ENCODE measurements at regions not wholly inside any gene's neighbourhood (a gene's known extent, or its start where the extent isn't known, plus 50 kb on each side); places are given as distances from the start of the nearest gene placed in this dataset.

GRCh38 chr22:47335460-47335859, 573.0 kb downstream of the TBC1D22A start:
- TF ChIP-seq GATA2 (IDR thresholded peaks at IDR 0.05; ENCODE audit: low read depth, low read length) (no peak), GATA3 (IDR thresholded peaks at IDR 0.05; ENCODE audit: low read depth, low read length) (no peak)

DNA sequence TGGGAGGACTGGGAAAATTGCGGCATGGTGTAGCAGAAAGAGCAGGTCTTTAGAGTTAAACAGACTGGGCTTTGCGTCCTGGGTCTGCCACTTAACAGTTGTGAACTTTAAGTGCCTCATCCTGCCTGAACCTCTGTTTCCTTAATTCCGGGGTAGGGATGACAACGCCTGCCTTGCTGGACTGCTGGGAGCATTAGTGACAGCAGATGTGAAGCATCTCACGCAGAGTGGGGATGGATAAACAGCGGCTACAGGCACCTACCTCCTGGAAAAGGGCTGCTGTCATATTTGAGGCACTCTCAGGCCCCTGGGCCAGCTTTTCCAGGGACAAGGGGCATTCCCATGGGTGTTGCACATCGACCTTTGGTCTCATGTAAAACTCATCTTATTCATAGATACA, 572.2 kb downstream of the TBC1D22A start:
- TF ChIP-seq GATA3 (IDR thresholded peaks at IDR 0.05; ENCODE audit: low read depth, low read length) (no peak), GATA2 (IDR thresholded peaks at IDR 0.05; ENCODE audit: low read depth, low read length) (no peak)

DNA sequence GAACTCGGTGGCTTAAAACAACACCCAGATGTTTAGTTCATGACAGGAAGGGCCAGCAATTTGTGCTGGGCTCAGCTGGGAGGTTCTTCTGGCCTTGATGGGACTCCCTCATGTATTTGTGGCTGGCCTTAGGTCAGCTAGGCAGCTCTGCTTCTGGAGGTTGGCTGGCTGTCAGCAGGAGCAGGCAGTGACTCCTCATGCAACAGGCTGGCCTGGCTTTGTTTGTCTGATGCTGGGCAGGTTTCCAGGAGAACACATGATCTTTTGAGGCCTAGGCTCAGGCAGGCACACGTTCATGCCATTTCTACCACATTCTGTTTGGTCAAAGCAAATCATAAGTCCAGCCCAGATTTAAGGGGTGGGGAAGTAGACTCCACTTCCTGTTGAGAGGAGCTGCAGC, 571.2 kb downstream of the TBC1D22A start:
- TF ChIP-seq GATA3 (IDR thresholded peaks at IDR 0.05; ENCODE audit: low read depth, low read length) (no peak), GATA2 (IDR thresholded peaks at IDR 0.05; ENCODE audit: low read depth, low read length) (no peak)

GRCh38 chr22:47332246-47332980, 570.0 kb downstream of the TBC1D22A start:
- TF ChIP-seq GATA2 (IDR thresholded peaks at IDR 0.05; ENCODE audit: low read depth, low read length) (no peak), GATA3 (IDR thresholded peaks at IDR 0.05; ENCODE audit: low read depth, low read length) (no peak)

DNA sequence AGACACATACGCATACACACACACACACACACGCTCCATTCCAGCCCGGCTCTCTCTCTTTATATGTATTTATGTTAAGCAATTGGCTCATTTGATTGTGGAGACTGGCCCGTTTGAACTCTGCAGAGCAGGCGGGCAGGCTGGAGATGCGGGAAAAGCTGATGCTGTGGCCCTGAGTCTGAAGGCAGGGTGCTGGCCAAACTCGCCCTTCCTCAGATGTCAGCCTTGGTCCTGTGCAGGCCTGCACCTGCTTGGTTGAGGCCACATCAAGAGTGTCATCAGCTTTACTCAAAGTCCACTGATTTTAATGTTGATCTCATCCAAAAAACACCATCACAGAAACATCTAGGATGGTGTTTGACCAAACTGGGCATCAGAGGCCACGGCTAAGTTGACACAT, 569.3 kb downstream of the TBC1D22A start:
- TF ChIP-seq GATA2 (IDR thresholded peaks at IDR 0.05; ENCODE audit: low read depth, low read length) (no peak), GATA3 (IDR thresholded peaks at IDR 0.05; ENCODE audit: low read depth, low read length) (no peak)

- TF ChIP-seq GATA2 (IDR thresholded peaks at IDR 0.05; ENCODE audit: low read depth, low read length) (no peak), GATA3 (IDR thresholded peaks at IDR 0.05; ENCODE audit: low read depth, low read length) (no peak)
These were observed 567.5 kb downstream of the TBC1D22A start for GRCh38 chr22:47329727-47330650.

DNA sequence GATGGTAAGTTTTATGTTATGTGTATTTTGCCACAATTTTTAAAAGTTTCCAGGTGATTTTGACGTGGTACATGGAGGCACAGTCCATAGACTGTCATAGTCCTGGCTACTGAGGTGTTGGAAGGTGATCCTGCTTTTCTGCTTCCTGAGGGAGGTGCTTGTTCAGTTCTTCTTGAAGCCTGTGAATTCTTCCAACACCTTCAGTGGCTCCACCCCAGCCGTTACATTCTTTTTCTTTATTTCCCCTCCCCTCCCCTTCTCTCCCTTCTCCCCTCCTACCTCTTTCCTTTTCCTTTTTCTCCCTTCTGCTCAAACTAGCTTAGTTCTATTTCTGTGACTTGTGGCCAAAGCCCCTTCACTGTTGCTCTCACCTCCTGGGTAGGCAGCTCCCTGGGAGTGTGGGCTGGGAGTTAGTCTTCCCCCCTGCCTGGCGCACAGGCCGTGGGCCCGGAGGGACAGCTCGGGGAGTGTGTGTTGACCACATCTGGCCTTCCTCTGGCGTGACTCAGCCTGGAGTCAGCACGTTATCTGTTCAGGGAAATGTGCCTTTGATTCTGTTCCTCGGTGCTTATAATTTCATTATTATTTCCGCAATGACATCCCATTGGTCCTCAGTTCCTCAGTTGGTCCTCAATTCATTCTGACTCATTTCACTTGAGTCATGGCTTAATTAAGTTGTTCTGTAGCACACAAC, 566.2 kb downstream of the TBC1D22A start:
- TF ChIP-seq GATA3 (IDR thresholded peaks at IDR 0.05; ENCODE audit: low read depth, low read length), result no peak
- no peak for TF ChIP-seq GATA2 (IDR thresholded peaks at IDR 0.05; ENCODE audit: low read depth, low read length)

- no peak for TF ChIP-seq GATA2 (IDR thresholded peaks at IDR 0.05; ENCODE audit: low read depth, low read length)
- TF ChIP-seq GATA3 (IDR thresholded peaks at IDR 0.05; ENCODE audit: low read depth, low read length), result no peak
These were observed 564.8 kb downstream of the TBC1D22A start for GRCh38 chr22:47327241-47327640.

GRCh38 chr22:47325249-47325648, 562.8 kb downstream of the TBC1D22A start:
- TF ChIP-seq GATA3 (IDR thresholded peaks at IDR 0.05; ENCODE audit: low read depth, low read length) (no peak), GATA2 (IDR thresholded peaks at IDR 0.05; ENCODE audit: low read depth, low read length) (no peak)

DNA sequence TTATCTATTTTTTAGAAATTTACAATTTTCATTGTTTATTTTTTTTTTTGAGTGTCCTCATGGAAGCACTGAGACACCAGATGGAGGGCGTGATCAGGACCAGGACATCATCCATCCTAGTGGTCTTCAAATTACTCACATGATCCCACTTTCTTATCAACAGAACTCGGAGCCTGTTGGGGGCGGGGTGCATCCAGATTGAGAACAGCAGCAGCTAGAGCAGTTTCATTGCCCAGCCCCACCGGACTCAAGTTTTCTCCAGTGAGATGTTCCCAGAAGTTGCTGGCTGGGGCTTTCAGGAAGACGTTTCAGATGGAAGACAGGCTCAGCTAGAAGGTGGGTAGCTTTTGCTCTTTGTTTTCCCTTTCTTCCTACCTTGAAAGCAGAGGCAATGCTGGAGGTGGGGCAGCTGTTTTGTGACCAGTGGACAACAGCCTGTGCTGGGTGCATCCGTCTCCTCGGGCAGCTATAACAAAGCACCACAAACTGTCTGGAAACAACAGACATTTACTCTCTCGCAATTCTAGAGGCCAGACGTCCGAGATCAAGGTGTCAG, 562.1 kb downstream of the TBC1D22A start:
- no peak for TF ChIP-seq GATA2 (IDR thresholded peaks at IDR 0.05; ENCODE audit: low read depth, low read length)
- no peak for TF ChIP-seq GATA3 (IDR thresholded peaks at IDR 0.05; ENCODE audit: low read depth, low read length)

GRCh38 chr22:47323518-47323917, 561.1 kb downstream of the TBC1D22A start:
- TF ChIP-seq GATA3 (IDR thresholded peaks at IDR 0.05; ENCODE audit: low read depth, low read length), result no peak

- TF ChIP-seq GATA3 (IDR thresholded peaks at IDR 0.05; ENCODE audit: low read depth, low read length) (no peak), GATA2 (IDR thresholded peaks at IDR 0.05; ENCODE audit: low read depth, low read length) (no peak)
These were observed 560.4 kb downstream of the TBC1D22A start for GRCh38 chr22:47322854-47323253.

DNA sequence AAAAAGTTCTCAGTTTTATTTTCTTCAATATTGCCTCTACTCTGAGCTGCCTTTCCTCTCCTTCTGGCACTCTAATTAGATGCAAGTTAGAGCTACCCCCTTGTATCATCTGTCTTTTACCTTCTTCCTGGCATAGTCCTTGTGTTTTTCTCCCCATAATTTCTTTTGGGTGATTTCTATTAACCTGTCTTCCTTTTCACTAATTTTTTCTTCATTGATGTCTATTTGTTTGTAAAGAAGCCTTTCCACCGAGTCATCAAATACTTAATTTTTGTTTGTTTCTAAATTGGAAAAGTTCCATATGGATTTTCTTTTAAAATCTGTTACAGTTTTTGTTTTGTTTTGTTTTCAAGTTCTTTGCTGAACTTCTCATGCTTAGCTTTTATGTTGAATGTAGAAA, 558.1 kb downstream of the TBC1D22A start:
- no peak for TF ChIP-seq GATA3 (IDR thresholded peaks at IDR 0.05; ENCODE audit: low read depth, low read length)
- no peak for TF ChIP-seq GATA2 (IDR thresholded peaks at IDR 0.05; ENCODE audit: low read depth, low read length)
